Kasumi-1 (cell line): ENCODE measurements at regions not wholly inside any gene's neighbourhood (a gene's known extent, or its start where the extent isn't known, plus 50 kb on each side); places are given as distances from the start of the nearest gene placed in this dataset.

ENCODE experiments used
- DNase-seq, 2 experiments: peaks; one replicate each; lab custom pipeline; 2025; lab: John Stamatoyannopoulos, UW

GRCh38 chr3:124092811-124093210 lies 100.9 kb upstream of the ROPN1 start:
- DNase-seq, result no peak

- no peak for DNase-seq
These were observed 102.6 kb upstream of the ROPN1 start for GRCh38 chr3:124094496-124094895.

GRCh38 chr3:124097362-124098131 lies 105.6 kb upstream of the ROPN1 start:
- no peak for DNase-seq

- no peak for DNase-seq
These were observed 109.7 kb upstream of the ROPN1 start for GRCh38 chr3:124101643-124102042.

GRCh38 chr3:124107104-124107890 lies 115.4 kb upstream of the ROPN1 start:
- no peak for DNase-seq

GRCh38 chr3:124108446-124108845 lies 116.5 kb upstream of the ROPN1 start:
- DNase-seq, result no peak

- DNase-seq, result no peak
These were observed 121.6 kb upstream of the ROPN1 start for GRCh38 chr3:124113485-124113884.

- DNase-seq, result no peak
These were observed 123.4 kb upstream of the ROPN1 start for GRCh38 chr3:124115279-124115678.

GRCh38 chr3:124115956-124116355 lies 124.0 kb upstream of the ROPN1 start:
- no peak for DNase-seq

- no peak for DNase-seq
These were observed 125.0 kb upstream of the ROPN1 start for GRCh38 chr3:124116906-124117305.

GRCh38 chr3:124117486-124117885 lies 125.6 kb upstream of the ROPN1 start:
- DNase-seq, result no peak

- DNase-seq, result no peak
These were observed 126.5 kb upstream of the ROPN1 start for GRCh38 chr3:124118397-124118796.

- no peak for DNase-seq
These were observed 127.3 kb upstream of the ROPN1 start for GRCh38 chr3:124119056-124119716.

- DNase-seq, result no peak
These were observed 129.7 kb upstream of the ROPN1 start for GRCh38 chr3:124121379-124122312.

GRCh38 chr3:124125315-124125714 lies 133.4 kb upstream of the ROPN1 start:
- no peak for DNase-seq

- no peak for DNase-seq
These were observed 134.6 kb upstream of the ROPN1 start for GRCh38 chr3:124126436-124127023.

- no peak for DNase-seq
These were observed 139.2 kb upstream of the ROPN1 start for GRCh38 chr3:124131158-124131557.

- DNase-seq, result peak; percentile 1 to 17
These were observed 139.7 kb upstream of the ROPN1 start for GRCh38 chr3:124131580-124131979.

- DNase-seq, result no peak
These were observed 140.9 kb upstream of the ROPN1 start for GRCh38 chr3:124132813-124133212.

GRCh38 chr3:124133366-124133940 lies 141.5 kb upstream of the ROPN1 start:
- no peak for DNase-seq

GRCh38 chr3:124137216-124137615 lies 145.3 kb upstream of the ROPN1 start:
- no peak for DNase-seq
